GM10266 (cell line): ENCODE measurements at regions not wholly inside any gene's neighbourhood (a gene's known extent, or its start where the extent isn't known, plus 50 kb on each side); places are given as distances from the start of the nearest gene placed in this dataset.

ENCODE experiments used
- DNase-seq: peaks from one replicate; pipeline ENCODE4 v3.0.0; 2012; ENCODE audit errors: extremely low spot score
- TF ChIP-seq, protein P1 (sequence below): IDR thresholded peaks from 2 replicates; pipeline ENCODE4 v1.5.1; 2012; ENCODE audit warnings: mild to moderate bottlenecking, low read depth; ENCODE audit not compliant: control insufficient read depth, insufficient read depth; ENCODE audit errors: missing control alignments

DNA sequence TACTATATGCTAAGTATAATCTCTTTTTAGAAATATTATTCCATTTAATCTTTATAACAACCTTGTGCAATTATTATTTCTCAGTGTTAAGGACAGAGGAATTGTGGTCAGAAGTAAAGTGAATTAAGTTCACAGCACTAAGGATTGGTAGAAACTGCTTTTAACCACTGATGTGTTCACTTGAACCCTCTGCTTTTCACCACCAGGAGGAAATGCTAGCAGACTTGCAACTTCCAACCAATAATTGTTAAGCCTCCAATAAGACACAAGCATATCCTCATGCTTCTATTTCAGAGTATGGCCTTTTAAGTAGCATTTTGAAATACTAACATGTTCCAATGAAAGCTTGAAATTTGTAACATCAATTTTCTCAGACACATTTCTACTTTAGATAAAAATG lies 527.4 kb downstream of the SI start:
- TF ChIP-seq, protein P1, sequence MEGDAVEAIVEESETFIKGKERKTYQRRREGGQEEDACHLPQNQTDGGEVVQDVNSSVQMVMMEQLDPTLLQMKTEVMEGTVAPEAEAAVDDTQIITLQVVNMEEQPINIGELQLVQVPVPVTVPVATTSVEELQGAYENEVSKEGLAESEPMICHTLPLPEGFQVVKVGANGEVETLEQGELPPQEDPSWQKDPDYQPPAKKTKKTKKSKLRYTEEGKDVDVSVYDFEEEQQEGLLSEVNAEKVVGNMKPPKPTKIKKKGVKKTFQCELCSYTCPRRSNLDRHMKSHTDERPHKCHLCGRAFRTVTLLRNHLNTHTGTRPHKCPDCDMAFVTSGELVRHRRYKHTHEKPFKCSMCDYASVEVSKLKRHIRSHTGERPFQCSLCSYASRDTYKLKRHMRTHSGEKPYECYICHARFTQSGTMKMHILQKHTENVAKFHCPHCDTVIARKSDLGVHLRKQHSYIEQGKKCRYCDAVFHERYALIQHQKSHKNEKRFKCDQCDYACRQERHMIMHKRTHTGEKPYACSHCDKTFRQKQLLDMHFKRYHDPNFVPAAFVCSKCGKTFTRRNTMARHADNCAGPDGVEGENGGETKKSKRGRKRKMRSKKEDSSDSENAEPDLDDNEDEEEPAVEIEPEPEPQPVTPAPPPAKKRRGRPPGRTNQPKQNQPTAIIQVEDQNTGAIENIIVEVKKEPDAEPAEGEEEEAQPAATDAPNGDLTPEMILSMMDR, result no peak
- no peak for DNase-seq

DNA sequence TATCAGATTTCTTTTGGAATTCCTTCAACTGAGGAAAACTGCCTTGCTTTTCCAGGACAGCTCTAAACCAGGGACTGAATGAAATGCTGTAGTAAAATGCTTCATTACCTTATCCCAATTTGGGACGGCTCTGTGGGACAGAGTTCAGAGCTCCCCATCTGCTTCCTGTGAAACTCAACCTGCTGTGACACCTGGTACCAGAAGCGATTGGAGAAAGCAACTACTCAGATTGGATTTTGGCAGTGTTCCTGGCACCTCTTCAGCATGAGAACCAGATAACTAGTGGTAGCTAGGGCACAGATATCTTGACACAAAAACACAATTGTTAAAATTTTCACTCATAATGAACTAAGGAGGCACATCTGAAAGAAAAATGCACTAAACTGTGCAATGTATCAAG lies 539.1 kb downstream of the SI start:
- DNase-seq, result no peak
- TF ChIP-seq, protein P1, result no peak

DNA sequence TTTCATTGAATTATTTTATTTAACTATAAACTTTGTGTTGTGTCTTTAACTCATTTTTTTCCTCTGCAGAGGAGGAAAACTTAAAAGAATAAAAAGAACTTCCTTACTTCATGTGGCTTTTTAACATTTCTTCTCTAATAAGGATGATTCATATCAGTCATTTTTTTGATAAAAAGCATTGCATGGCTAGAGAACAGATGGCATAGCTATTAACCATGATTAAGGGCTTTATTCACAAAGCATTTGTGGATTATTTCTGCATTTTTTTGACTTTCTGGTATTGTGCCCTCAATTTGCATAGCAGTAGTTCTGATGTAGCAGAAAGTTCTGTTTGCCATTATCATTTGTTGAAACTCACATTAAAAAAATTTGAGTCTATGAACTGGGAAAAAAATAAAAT lies 540.8 kb downstream of the SI start:
- no peak for DNase-seq

DNA sequence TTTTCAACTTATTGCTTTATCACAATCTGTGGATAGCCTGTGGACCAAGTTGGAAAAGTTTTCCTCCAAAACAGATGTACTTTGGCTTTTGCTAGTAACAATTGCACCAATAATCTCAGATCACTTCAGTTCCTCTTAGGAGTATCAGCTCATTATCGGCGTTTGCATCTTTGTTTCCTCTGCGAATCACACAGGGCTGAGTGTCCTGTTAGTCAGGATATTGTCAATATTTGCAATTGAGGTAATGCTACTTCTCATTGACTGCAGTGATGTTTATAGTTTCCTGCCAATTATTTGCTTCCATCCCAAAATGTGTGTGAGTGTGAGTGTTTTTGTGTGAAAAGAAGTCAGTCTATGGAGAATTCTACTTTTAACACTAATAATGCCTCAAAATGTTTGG lies 545.0 kb downstream of the SI start:
- TF ChIP-seq, protein P1, result no peak
- no peak for DNase-seq

More for the DNA sequence above, 540.8 kb downstream of the SI start:
- TF ChIP-seq, protein P1, result no peak

DNA sequence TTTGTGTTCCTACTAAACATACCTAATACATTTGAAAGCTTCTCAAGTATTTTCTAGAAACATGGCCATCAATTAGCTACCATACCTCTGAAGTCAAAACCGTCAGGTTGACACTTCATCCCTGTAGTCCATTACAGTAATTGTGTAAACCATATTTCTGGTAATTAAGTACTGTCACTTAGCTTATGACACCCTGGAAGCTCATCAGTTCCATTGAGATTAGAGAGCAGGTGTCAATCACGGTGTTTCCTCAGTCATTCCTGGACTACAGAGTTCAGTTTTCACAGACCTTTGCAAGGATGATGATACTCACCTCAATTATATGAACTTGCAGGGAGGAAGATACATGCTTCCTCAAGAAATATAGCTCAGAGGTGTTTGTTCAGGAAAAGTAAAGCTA lies 552.0 kb downstream of the SI start:
- TF ChIP-seq, protein P1, result no peak
- DNase-seq, result no peak

DNA sequence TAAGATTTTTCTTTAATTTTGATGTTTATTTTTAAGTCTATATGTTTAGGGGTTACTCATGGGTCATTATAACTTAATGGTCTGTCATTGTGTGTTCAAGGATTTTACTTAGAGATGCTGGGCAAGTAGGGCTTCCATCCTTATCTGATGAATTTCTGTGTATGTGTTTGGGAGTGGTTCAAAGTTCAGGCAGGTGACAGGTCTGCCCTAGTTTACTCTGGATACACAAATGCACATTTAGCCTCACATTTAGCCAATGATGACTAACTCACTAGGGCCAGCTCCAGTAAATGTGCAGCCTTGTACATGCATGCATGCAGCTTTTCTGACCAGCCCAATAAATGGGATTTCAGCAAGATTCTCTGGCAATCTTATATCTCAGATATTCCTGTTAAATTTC lies 554.1 kb downstream of the SI start:
- TF ChIP-seq, protein P1, result no peak
- DNase-seq, result no peak

DNA sequence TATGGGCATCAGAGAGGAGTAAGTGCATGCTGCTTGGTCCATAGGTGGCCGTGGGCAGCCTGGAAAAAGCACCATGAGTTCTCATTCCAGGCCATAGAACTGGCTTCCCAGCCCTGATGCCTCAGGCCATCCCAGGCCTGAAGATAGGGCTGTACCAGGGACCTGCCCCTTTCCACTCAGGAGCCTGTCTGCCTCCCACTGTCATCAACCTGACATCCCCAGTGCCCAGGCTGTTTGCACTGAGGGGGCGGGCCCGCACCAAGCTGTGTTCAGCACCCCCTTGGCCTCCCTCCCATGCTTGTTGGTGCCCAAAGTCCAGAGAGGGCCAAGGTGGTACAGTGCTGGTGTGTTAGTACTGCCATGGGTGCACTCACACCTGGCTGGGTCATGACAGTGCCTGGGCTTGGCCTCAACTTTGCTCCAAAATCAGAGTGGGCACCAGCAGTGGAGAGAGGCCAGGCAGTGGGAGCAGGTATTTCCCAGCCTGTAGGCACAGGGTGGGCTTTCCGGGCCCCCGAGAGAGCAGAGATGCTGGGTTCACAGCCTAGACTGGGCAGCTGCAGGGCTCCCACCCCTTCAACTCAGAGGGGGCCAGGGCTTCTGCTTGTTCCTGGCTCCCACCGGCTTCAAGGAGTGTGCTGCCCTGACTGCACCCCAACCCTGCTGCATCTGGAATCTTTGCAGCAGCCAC lies 556.1 kb downstream of the SI start:
- TF ChIP-seq, protein P1, result no peak
- no peak for DNase-seq
